Right lobe of liver (tissue), 6 donors: ENCODE measurements at regions not wholly inside any gene's neighbourhood (a gene's known extent, or its start where the extent isn't known, plus 50 kb on each side); places are given as distances from the start of the nearest gene placed in this dataset.

Experiments used
- ATAC-seq, 4 donors: fragments of 200-7000 bp; cut with Tn5 transposase; one replicate each; pipeline ENCODE4 v1.9.1; 2020; ENCODE audit warnings: mild to moderate bottlenecking in 4 of 4, moderate library complexity in 4 of 4
- DNase-seq, 3 donors: peaks; one replicate each; pipeline ENCODE4 v3.0.0-alpha.2; 2020
- H3K27ac ChIP-seq, 3 donors: fragments of 200-600 bp; one replicate each; pipeline ENCODE4 v1.8.0; 2022
- H3K27me3 ChIP-seq, 2 donors: fragments of 200-600 bp; one replicate each; pipeline ENCODE4 v1.8.0; 2022
- H3K36me3 ChIP-seq, 4 donors: fragments of 200-600 bp; sonication (generic) in 1 of 4; one replicate each; pipeline versions ENCODE4 v1.5.1 to v1.8.0; 2017 to 2022; ENCODE audit warnings: control low read depth in 1 of 4
- H3K4me1 ChIP-seq, 4 donors: fragments of 200-600 bp; sonication (generic) in 1 of 4; one replicate each; pipeline versions ENCODE4 v1.5.1 to v1.8.0; 2017 to 2022; ENCODE audit warnings: control low read depth in 1 of 4
- H3K4me3 ChIP-seq, 3 donors: fragments of 200-600 bp; one replicate each; pipeline ENCODE4 v1.8.0; 2022
- H3K9me3 ChIP-seq, 4 donors: fragments of 200-600 bp; sonication (generic) in 1 of 4; one replicate each; pipeline versions ENCODE4 v1.5.1 to v1.8.0; 2017 to 2022; ENCODE audit warnings: control low read depth in 1 of 4
- CTCF ChIP-seq, 4 donors: fragments of 200-600 bp in 3 of 4; fragments of 450-650 bp in 1 of 4; IDR thresholded peaks; one replicate each; pipeline versions ENCODE4 v1.5.1 to v1.8.0; 2016 to 2022; ENCODE audit warnings: antibody characterized with exemption in 4 of 4, mild to moderate bottlenecking in 2 of 4
- POLR2A ChIP-seq: fragments of 450-650 bp; IDR thresholded peaks from one replicate; pipeline ENCODE4 v1.6.1; 2017; ENCODE audit warnings: antibody characterized with exemption, mild to moderate bottlenecking
- WGBS: methylation state at CpG from one replicate; pipeline ENCODE4 v1.1.6; 2018; ENCODE audit warnings: low coverage, low lambda C conversion rate; ENCODE audit not compliant: insufficient coverage; ENCODE audit errors: missing lambda C conversion rate; 5-methylcytosine and 5-hydroxymethylcytosine counted together
- intact Hi-C, 2 donors: fragments of 100-400 bp; cut with DNase I; formaldehyde crosslinking; loops; one replicate each; pipeline versions ENCODE4 v1.11.2 to v1.14.1; 2022
- donor health status: DM: no; HTN: yes; CAD: no.
- donor health status: DM: no; HTN: no; CAD: no.
- donor health status: DM: no; HTN: no; CAD: no.
- donor health status: DM: no; HTN: yes; CAD: no.
- donor health status: DM: no; HTN: yes; CAD: no.

- Histone ChIP-seq H3K4me1 (peaks cover 0 to 20% (median 3%) of the 10 kb centered on the region in 4 donors), H3K27ac (no peak overlapping the region), H3K27me3 (no peaks in the 10 kb centered on the region), H3K4me3 (no peak overlapping the region), H3K36me3 (no peaks in the 10 kb centered on the region), H3K9me3 (no peaks in the 10 kb centered on the region)
- 94% methylated on average over 16 of the region's 16 CpGs for WGBS
- intact Hi-C loops = no loop called here
- ATAC-seq (no peak), DNase-seq (no peak)
- TF ChIP-seq POLR2A = no peak
- no peak for TF ChIP-seq CTCF (IDR thresholded peaks at IDR 0.05)
Observed at GRCh38 chr6:26200918-26201721, 113.9 kb downstream of the HFE start.

- WGBS = 92% methylated on average over 2 of the region's 6 CpGs
- TF ChIP-seq POLR2A (no peak), CTCF (IDR thresholded peaks at IDR 0.05) (no peak)
Observed at GRCh38 chr6:26202201-26202611, 115.0 kb downstream of the HFE start.

GRCh38 chr6:26202811-26203583, 115.8 kb downstream of the HFE start:
- 75% methylated on average over 8 of the region's 8 CpGs for WGBS
- TF ChIP-seq POLR2A (no peak), CTCF (IDR thresholded peaks at IDR 0.05) (no peak)
- ATAC-seq = no peak
- no peaks in the 10 kb centered on the region for H3K9me3 ChIP-seq
- no peak for DNase-seq
- H3K4me3 ChIP-seq = no peak overlapping the region
- no peak overlapping the region for H3K27ac ChIP-seq
- peaks cover 0 to 18% (median 3%) of the 10 kb centered on the region in 4 donors for H3K4me1 ChIP-seq
- H3K36me3 ChIP-seq = no peaks in the 10 kb centered on the region
- intact Hi-C loops = no loop called here
- no peaks in the 10 kb centered on the region for H3K27me3 ChIP-seq

More at GRCh38 chr6:26202201-26202611, 115.0 kb downstream of the HFE start:
- Histone ChIP-seq H3K27ac (no peak overlapping the region), H3K4me1 (peaks cover 0 to 18% (median 3%) of the 10 kb centered on the region in 4 donors), H3K9me3 (no peaks in the 10 kb centered on the region), H3K36me3 (no peaks in the 10 kb centered on the region), H3K27me3 (no peaks in the 10 kb centered on the region), H3K4me3 (no peak overlapping the region)
- ATAC-seq = no peak
- no peak for DNase-seq
- intact Hi-C loops = no loop called here

- no peaks in the 10 kb centered on the region for H3K9me3 ChIP-seq
- H3K36me3 ChIP-seq = no peaks in the 10 kb centered on the region
- TF ChIP-seq POLR2A = peak; percentile 95
- peak in 3 of 4 donors; percentile 9 to 42 (median 37) for TF ChIP-seq CTCF (IDR thresholded peaks at IDR 0.05)
- no peaks in the 10 kb centered on the region for H3K27me3 ChIP-seq
- H3K27ac ChIP-seq = peak overlapping the region; percentile 69 to 96 (median 75)
- H3K4me3 ChIP-seq = peak overlapping the region; percentile 59 to 69 (median 62)
- H3K4me1 ChIP-seq = peaks cover 0 to 18% (median 3%) of the 10 kb centered on the region in 4 donors
- DNase-seq = peak; percentile 91 to 96 (median 95)
- under 1% methylated on average over 53 of the region's 53 CpGs for WGBS
- intact Hi-C loops = no loop called here
- ATAC-seq = peak; percentile 85 to 91 (median 86)
Observed at GRCh38 chr6:26204332-26205160, 117.3 kb downstream of the HFE start.
